SK-N-SH treated with all-trans-retinoic acid at 6 μM for 48 hours (cell line): ENCODE measurements at regions not wholly inside any gene's neighbourhood (a gene's known extent, or its start where the extent isn't known, plus 50 kb on each side); places are given as distances from the start of the nearest gene placed in this dataset.

Experiments
- ATAC-seq: fragments of 200-7000 bp; cut with Tn5 transposase; 3 replicates; pipeline ENCODE4 v1.9.1; 2020; ENCODE audit warnings: mild to moderate bottlenecking, moderate library complexity
- ARNTL ChIP-seq: fragments of 450-650 bp; formaldehyde crosslinking; IDR thresholded peaks from 2 replicates; pipeline ENCODE4 v1.5.0; 2020; ENCODE audit warnings: low read depth, mild to moderate bottlenecking, moderate library complexity, borderline replicate concordance
- BACH2 ChIP-seq: fragments of 250-450 bp; sonication (Bioruptor Pico); IDR thresholded peaks from 2 replicates; pipeline ENCODE4 v1.9.0; 2021; ENCODE audit warnings: mild to moderate bottlenecking, borderline replicate concordance
- CSDC2 ChIP-seq: fragments of 250-450 bp; sonication (Bioruptor Pico); IDR thresholded peaks from 2 replicates; pipeline ENCODE4 v1.5.0; 2020; ENCODE audit warnings: mild to moderate bottlenecking, moderate library complexity
- ESRRG ChIP-seq: fragments of 250-450 bp; sonication (Bioruptor Pico); IDR thresholded peaks from 2 replicates; pipeline ENCODE4 v1.6.1; 2021; ENCODE audit warnings: mild to moderate bottlenecking
- GLIS3 ChIP-seq: fragments of 250-450 bp; sonication (Bioruptor Pico); IDR thresholded peaks from 2 replicates; pipeline ENCODE4 v1.5.0; 2020; ENCODE audit warnings: mild to moderate bottlenecking, moderate library complexity
- ISL1 ChIP-seq: fragments of 250-450 bp; sonication (Bioruptor Pico); IDR thresholded peaks from 2 replicates; pipeline ENCODE4 v2.1.2; 2022; ENCODE audit warnings: mild to moderate bottlenecking, moderate library complexity
- RARB ChIP-seq: fragments of 250-450 bp; sonication (Bioruptor Pico); IDR thresholded peaks from 2 replicates; pipeline ENCODE4 v1.8.0; 2021; ENCODE audit warnings: mild to moderate bottlenecking, moderate library complexity
- SNAI2 ChIP-seq: fragments of 250-450 bp; sonication (Bioruptor Pico); IDR thresholded peaks from 2 replicates; pipeline ENCODE4 v1.5.0; 2020; ENCODE audit warnings: mild to moderate bottlenecking, moderate library complexity
- TCF4 ChIP-seq: fragments of 250-450 bp; sonication (Bioruptor Pico); IDR thresholded peaks from 2 replicates; pipeline ENCODE4 v1.8.0; 2021; ENCODE audit warnings: mild to moderate bottlenecking, moderate library complexity, borderline replicate concordance
- TOX ChIP-seq: fragments of 250-450 bp; sonication (Bioruptor Pico); IDR thresholded peaks from 2 replicates; pipeline ENCODE4 v1.8.0; 2021; ENCODE audit warnings: mild to moderate bottlenecking, moderate library complexity, borderline replicate concordance
- ZC3H10 ChIP-seq: fragments of 250-450 bp; sonication (Bioruptor Pico); IDR thresholded peaks from 2 replicates; pipeline ENCODE4 v1.5.1; 2021; ENCODE audit warnings: mild to moderate bottlenecking, moderate library complexity
- ZFP3 ChIP-seq: fragments of 250-450 bp; sonication (Bioruptor Pico); IDR thresholded peaks from 2 replicates; pipeline ENCODE4 v1.5.0; 2020; ENCODE audit warnings: mild to moderate bottlenecking, moderate library complexity
- ZFP30 ChIP-seq: fragments of 450-650 bp; formaldehyde crosslinking; IDR thresholded peaks from 2 replicates; pipeline ENCODE4 v1.5.0; 2022; ENCODE audit warnings: mild to moderate bottlenecking, moderate library complexity
- ZNF565 ChIP-seq: fragments of 450-650 bp; formaldehyde crosslinking; conservative IDR thresholded peaks from 2 replicates; pipeline ENCODE4 v1.5.0; 2020; ENCODE audit warnings: low read depth, mild to moderate bottlenecking, moderate library complexity
- ZNF70 ChIP-seq: fragments of 450-650 bp; formaldehyde crosslinking; IDR thresholded peaks from 2 replicates; pipeline ENCODE4 v1.5.0; 2020; ENCODE audit warnings: mild to moderate bottlenecking, moderate library complexity
- TF ChIP-seq, protein P1 (sequence below): fragments of 250-450 bp; sonication (Bioruptor Pico); IDR thresholded peaks from 2 replicates; pipeline ENCODE4 v1.5.0; 2020; ENCODE audit warnings: mild to moderate bottlenecking, moderate library complexity
- TF ChIP-seq, protein P2 (sequence below): fragments of 250-450 bp; sonication (Bioruptor Pico); IDR thresholded peaks from 2 replicates; pipeline ENCODE4 v1.8.0; 2020; ENCODE audit warnings: mild to moderate bottlenecking, moderate library complexity, borderline replicate concordance
- TF ChIP-seq, protein P3 (sequence below): fragments of 250-450 bp; sonication (Bioruptor Pico); IDR thresholded peaks from 2 replicates; pipeline ENCODE4 v1.5.1; 2020; ENCODE audit warnings: low read depth, mild to moderate bottlenecking, moderate library complexity
- TF ChIP-seq, protein P4 (sequence below): fragments of 250-450 bp; sonication (Bioruptor Pico); IDR thresholded peaks from 2 replicates; pipeline ENCODE4 v1.5.1; 2021; ENCODE audit warnings: mild to moderate bottlenecking, moderate library complexity

DNA sequence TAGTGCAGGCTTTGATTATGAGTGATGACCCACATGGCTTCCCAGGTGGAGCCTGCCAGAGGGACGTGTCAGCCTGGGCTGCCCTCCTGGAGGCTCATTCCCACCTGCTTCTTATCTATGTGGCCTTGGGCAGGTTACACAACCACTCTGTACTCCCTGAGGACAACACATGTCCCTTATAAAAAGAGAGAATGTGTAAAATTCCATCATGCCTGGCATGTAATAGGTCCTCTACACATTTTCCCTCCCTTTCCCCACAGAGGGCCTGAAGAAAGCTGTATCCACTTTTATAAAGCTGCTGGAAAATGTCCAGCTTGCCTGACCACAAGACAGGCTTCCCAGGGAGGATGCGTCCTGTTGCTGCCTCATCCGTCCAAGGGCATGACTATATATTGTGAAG lies 55.0 kb upstream of the VSTM5 start:
- TF ChIP-seq ZC3H10 (CRISPR knock-in tag), result no peak
- TF ChIP-seq ARNTL (CRISPR knock-in tag), result no peak
- no peak for TF ChIP-seq ESRRG (CRISPR knock-in tag)
- TF ChIP-seq SNAI2 (CRISPR knock-in tag), result no peak
- TF ChIP-seq ISL1 (CRISPR knock-in tag), result no peak
- TF ChIP-seq, protein P1, sequence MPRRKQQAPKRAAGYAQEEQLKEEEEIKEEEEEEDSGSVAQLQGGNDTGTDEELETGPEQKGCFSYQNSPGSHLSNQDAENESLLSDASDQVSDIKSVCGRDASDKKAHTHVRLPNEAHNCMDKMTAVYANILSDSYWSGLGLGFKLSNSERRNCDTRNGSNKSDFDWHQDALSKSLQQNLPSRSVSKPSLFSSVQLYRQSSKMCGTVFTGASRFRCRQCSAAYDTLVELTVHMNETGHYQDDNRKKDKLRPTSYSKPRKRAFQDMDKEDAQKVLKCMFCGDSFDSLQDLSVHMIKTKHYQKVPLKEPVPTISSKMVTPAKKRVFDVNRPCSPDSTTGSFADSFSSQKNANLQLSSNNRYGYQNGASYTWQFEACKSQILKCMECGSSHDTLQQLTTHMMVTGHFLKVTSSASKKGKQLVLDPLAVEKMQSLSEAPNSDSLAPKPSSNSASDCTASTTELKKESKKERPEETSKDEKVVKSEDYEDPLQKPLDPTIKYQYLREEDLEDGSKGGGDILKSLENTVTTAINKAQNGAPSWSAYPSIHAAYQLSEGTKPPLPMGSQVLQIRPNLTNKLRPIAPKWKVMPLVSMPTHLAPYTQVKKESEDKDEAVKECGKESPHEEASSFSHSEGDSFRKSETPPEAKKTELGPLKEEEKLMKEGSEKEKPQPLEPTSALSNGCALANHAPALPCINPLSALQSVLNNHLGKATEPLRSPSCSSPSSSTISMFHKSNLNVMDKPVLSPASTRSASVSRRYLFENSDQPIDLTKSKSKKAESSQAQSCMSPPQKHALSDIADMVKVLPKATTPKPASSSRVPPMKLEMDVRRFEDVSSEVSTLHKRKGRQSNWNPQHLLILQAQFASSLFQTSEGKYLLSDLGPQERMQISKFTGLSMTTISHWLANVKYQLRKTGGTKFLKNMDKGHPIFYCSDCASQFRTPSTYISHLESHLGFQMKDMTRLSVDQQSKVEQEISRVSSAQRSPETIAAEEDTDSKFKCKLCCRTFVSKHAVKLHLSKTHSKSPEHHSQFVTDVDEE, result no peak
- TF ChIP-seq, protein P2, sequence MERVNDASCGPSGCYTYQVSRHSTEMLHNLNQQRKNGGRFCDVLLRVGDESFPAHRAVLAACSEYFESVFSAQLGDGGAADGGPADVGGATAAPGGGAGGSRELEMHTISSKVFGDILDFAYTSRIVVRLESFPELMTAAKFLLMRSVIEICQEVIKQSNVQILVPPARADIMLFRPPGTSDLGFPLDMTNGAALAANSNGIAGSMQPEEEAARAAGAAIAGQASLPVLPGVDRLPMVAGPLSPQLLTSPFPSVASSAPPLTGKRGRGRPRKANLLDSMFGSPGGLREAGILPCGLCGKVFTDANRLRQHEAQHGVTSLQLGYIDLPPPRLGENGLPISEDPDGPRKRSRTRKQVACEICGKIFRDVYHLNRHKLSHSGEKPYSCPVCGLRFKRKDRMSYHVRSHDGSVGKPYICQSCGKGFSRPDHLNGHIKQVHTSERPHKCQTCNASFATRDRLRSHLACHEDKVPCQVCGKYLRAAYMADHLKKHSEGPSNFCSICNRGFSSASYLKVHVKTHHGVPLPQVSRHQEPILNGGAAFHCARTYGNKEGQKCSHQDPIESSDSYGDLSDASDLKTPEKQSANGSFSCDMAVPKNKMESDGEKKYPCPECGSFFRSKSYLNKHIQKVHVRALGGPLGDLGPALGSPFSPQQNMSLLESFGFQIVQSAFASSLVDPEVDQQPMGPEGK (CRISPR knock-in tag), result no peak
- TF ChIP-seq TCF4 (CRISPR knock-in tag), result no peak
- TF ChIP-seq RARB (CRISPR knock-in tag), result no peak
- no peak for TF ChIP-seq GLIS3 (CRISPR knock-in tag)
- no peak for TF ChIP-seq ZFP3 (CRISPR knock-in tag)
- no peak for TF ChIP-seq ZNF70 (CRISPR knock-in tag)
- TF ChIP-seq CSDC2, result no peak
- TF ChIP-seq TOX (CRISPR knock-in tag), result no peak
- TF ChIP-seq BACH2 (CRISPR knock-in tag), result no peak
- TF ChIP-seq, protein P3, sequence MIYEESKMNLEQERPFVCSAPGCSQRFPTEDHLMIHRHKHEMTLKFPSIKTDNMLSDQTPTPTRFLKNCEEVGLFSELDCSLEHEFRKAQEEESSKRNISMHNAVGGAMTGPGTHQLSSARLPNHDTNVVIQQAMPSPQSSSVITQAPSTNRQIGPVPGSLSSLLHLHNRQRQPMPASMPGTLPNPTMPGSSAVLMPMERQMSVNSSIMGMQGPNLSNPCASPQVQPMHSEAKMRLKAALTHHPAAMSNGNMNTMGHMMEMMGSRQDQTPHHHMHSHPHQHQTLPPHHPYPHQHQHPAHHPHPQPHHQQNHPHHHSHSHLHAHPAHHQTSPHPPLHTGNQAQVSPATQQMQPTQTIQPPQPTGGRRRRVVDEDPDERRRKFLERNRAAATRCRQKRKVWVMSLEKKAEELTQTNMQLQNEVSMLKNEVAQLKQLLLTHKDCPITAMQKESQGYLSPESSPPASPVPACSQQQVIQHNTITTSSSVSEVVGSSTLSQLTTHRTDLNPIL (CRISPR knock-in tag), result no peak
- peak; percentile 72 for ATAC-seq

DNA sequence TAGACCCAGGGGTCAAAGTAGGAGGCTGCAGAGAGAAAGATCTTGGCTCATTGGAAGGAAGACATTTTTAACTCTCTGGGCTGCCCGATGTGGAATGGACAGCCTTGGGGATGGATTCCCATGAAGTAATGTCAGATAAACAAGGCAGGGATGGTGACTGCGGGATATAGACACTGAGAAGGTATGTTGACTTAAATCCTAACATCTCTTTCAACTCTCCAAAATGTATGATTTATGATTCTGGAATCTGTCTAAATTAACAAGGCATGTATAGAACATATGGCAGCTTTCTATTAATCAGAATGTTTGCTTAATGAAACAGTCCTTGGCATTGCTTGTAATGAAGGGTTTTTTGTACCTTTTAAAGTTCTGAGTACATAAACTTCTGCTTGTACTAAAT lies 56.1 kb upstream of the VSTM5 start:
- TF ChIP-seq RARB (CRISPR knock-in tag), result no peak
- no peak for TF ChIP-seq ARNTL (CRISPR knock-in tag)
- no peak for ATAC-seq

DNA sequence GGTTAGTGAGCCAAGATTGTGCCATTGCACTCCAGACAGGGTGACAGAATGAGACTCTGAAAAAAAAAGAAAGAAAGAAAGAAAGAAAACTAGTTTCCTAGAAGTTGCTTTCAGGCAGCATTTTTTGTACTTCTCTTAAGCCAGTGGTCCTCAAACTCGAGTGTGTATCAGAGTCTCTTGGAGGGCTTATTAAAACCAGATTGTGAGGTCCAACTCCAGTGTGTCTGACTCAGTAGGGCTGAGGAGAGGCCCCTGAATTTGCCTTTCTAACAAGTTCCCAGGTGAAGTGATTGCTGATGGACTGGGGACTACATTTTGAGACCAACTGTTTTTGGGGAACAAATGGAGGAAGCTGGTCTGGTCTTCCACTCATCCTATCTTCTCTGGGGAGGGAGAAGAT lies 57.5 kb upstream of the VSTM5 start:
- ATAC-seq, result no peak
- no peak for TF ChIP-seq CSDC2
- TF ChIP-seq, protein P2 (CRISPR knock-in tag), result no peak

DNA sequence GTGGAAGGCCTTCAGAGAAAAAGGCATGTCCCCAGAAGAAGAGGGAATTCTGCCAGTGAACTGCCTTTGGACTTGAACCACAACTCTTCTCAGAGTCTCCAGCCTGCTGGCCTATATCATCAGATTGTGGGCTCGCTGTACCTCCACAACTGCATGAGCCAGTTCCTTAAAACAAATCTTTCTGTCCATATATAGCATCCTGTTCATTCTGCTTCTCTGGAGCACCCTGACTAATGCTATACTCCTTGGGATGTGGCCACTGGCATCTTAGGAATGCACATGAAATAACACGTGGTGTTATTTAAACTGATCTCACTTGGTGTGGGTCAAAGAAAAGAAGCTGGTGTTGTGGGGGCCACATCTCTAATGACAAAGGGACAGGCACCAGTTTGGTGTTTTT lies 58.3 kb upstream of the VSTM5 start:
- TF ChIP-seq ZFP30 (no peak), ZNF70 (CRISPR knock-in tag) (peak; percentile 37; the same call in 1 of the 2 replicates), ZFP3 (CRISPR knock-in tag) (no peak), CSDC2 (no peak)
- TF ChIP-seq, protein P4, sequence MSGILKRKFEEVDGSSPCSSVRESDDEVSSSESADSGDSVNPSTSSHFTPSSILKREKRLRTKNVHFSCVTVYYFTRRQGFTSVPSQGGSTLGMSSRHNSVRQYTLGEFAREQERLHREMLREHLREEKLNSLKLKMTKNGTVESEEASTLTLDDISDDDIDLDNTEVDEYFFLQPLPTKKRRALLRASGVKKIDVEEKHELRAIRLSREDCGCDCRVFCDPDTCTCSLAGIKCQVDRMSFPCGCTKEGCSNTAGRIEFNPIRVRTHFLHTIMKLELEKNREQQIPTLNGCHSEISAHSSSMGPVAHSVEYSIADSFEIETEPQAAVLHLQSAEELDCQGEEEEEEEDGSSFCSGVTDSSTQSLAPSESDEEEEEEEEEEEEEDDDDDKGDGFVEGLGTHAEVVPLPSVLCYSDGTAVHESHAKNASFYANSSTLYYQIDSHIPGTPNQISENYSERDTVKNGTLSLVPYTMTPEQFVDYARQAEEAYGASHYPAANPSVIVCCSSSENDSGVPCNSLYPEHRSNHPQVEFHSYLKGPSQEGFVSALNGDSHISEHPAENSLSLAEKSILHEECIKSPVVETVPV (CRISPR knock-in tag), result no peak
- TF ChIP-seq, all 23 proteins: peak for 1

DNA sequence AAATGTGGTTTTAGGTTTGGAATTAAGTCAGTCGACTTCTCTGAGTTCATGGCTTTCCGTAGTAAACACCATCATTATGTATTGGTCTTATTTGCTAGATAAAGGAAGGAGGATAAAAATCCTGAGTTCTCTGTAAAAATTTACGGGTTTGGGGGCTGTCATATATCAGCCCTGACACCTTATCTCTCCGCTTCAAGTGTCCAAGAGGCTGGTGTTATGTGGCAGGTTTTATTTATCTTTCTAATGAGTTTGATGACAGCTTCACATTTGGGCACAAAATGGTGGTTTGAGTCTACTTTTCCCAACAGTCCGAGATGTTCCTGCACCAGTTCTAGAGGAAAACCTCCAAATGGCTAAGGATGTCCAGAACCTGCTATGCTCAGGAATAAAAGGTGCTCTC lies 67.3 kb upstream of the VSTM5 start:
- no peak for ATAC-seq
- TF ChIP-seq, protein P1, result no peak
- TF ChIP-seq BACH2 (CRISPR knock-in tag) (no peak), ZFP30 (no peak), ZNF565 (CRISPR knock-in tag) (no peak), SNAI2 (CRISPR knock-in tag) (no peak)
- TF ChIP-seq, protein P4 (CRISPR knock-in tag), result no peak

More for the DNA sequence above, 58.3 kb upstream of the VSTM5 start:
- peak; percentile 86 for ATAC-seq
